ENCODE measurements at regions not wholly inside any gene's neighbourhood (a gene's known extent, or its start where the extent isn't known, plus 50 kb on each side); places are given as distances from the start of the nearest gene placed in this dataset.
"Not testable (repeated sequence)": the region's sequence is repeated elsewhere in the genome, so short reads cannot be mapped to it uniquely, and the experiment has no call there.

DNA sequence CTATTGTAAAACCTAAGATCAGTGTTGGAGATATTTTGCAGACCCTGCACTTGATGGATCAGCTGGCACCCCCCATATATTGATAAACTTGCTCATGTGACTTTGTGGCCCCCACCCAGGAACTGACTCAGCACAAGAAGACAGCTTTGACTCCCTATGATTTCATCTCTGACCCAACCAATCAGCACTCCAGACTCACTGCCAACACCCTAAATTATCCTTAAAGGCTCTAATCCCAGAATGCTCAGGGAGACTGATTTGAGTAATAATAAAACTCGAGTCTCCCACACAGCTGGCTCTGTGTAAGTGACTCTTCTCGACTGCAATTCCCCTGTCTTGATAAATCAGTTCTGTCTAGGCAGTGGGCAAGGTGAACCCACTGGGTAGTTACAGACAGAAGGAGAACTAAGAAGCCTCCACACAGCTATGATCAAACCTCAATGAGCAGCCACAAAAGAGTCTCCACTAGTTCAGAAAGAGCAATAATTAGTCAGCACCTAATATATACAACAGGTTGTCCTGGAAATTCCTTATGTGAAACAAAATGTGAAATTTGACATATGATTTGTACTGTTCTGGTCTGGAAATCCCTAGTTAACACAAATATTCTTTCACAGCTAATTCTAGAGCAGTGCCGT is 52.2 kb downstream of the ACTL7B start:
- no peak for DNase-seq

DNA sequence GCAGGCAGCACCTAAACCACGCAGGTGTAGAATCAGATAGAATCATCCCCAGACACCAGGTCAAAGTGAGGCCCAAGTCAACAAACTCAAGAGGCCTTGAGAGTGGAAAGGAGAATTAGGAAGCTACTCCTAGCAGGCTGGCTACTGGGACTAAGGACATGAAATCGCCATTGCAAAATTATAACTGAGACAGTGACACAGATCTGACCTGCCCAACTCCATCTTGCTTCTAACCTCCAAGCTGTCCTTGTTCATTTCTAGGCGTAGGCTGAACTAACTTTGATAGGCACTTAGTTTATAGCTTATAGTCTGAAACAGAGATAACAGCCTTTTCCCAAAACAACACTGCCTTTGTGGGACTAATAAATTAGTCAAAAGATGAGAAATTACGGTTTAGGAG is 52.8 kb downstream of the ACTL7B start:
- DNase-seq, result no peak

DNA sequence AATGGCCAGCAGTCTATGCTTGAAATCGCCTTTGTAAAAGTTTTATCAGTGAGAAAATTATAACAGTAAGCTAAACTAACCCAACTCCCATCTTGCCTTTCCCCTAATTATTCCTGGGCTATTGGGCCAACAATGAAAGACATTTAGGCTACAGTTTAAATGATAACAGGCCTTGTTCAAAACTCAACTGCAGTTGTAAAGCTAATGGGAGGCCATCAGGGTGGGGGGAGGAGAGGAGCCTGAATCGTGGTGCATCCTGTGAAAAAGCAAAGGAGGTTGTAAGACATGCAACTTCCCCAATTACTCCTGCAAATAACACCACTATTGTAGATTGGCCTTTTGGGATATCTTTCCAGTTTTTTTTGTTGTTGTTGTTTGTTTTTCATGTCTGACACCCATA is 53.8 kb downstream of the ACTL7B start:
- DNase-seq, result no peak

DNA sequence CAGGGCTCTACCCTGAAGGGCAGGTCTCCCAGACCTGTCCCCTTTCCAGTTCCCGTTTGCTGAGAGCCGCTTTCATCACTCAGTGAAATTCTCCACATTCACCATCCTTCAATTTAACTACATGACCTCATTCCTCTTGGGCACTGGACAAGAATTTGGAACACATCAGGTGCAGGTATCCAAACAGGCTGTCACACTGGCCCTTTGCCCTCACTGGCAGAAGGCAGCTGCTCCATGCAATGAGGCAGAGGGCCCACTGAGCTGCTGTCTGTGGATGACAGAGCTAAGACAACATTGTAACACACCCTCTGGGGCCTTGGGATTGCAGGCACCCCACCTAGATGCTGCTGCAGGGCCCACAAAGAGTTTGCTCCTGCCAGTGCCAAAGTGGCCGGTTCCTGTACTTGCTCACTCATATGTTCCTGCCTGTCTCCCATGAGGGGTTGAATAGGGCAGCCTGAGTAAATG is 55.1 kb downstream of the ACTL7B start:
- DNase-seq, result peak; percentile 38

DNA sequence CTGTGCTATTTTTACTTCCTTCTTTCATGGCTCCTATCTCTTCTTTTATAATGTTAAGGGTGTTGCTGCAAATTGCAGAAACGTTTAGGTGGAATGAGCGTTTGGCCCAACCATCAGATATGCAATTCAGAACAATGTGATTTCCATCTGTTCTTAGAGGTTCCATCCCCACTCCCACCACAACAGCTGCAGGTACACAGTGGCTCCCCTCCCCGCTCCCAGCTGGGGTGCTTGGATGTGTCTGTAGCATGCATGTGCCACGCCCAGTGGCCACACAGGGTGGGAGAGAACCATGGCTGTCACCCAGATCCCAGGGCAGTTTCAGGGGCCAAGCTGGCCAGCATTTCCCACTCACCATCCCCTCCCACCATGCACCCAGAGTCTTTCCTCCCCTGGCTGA is 62.2 kb downstream of the ACTL7B start:
- no peak for DNase-seq

DNA sequence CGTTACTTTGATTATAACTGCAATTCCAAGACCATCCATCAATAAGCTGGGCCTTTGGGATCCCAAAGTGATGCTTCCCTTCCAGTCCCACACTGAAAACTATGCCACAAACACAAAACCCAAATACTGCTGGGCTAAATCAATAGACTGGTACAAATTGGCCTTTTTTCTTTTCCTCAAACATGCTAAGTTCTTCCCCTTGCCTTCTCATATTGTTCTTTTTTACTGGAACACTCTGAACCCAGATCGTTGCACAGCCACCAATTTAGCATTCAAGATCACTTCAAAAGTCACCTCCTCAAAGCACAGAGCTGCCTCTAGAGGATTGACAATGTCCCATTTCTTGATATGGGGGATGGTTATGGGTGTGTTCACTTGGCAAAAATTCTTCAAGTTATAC is 66.0 kb downstream of the ACTL7B start:
- DNase-seq, result no peak

DNA sequence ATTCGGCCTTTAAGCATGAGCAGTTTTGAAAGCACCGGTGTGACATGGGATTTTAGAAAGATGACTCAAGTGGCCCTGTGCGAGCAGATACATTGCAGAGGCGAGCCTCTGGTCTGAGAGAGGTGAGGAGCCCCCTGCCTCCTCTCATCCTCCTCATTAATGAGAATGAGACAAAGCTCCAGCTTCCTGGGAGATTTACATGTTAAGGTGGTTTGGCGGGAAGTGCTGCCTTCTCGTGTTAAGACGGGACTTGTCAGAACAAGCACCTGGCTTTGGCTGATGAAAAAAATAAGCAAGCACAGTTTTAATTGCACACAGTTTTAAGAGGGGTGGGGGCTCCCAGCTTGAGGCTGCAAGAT is 68.1 kb downstream of the ACTL7B start:
- DNase-seq, result no peak

DNA sequence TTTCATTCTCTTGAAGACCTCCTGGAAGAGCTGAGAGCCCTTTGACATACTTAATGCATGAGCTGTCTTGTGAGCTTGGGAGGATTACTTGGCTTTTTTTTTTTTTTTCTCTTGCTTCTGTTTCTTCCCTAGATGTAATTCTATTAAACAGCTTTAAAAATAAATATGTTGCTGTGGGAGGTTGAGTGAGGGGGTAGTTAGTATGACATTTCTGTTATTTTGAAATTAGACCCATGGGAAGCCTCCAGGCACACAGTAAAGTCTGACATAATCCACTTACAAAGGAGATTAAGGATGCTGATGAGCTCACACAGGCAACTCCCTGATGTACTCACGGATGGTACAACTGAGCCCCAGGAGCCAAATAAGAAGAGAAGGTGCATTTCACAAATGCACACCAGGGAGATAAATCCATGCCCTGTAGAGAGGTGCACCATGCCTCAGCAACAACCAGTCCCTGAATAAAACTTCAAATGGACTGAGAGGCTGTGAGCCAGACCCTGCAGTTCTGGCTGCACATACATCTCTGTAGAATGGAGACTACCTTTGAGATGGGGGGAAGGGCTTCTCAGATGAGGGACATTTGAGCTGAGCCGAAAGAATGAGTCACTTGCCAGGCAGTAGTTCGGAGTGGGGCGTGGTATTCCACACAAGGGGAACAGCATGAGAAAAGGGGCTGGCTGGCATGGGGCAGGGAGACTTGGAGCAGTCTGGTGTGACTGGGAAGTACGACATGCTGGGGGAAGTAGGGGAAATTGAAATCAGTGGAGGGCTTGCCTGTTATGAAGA is 68.7 kb downstream of the ACTL7B start:
- DNase-seq, result peak; percentile 47

DNA sequence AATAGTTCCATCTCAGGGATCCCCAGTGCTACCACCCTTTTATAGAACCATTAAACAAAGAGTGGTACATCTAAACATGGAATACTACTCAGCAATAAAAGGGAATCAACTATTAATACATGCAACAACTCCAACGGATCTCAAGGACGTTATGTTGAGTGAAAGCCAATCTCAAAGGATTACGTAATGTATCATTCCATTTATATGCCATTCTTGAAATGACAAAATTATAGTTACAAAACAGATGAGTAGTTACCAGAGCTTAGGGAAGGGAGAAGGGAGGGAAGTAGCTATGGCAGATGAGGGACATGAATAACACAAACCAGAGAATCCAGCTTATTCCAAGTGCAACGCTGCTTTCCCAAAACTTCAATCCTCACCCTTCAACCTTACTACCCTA is 69.5 kb downstream of the ACTL7B start:
- no peak for DNase-seq

DNA sequence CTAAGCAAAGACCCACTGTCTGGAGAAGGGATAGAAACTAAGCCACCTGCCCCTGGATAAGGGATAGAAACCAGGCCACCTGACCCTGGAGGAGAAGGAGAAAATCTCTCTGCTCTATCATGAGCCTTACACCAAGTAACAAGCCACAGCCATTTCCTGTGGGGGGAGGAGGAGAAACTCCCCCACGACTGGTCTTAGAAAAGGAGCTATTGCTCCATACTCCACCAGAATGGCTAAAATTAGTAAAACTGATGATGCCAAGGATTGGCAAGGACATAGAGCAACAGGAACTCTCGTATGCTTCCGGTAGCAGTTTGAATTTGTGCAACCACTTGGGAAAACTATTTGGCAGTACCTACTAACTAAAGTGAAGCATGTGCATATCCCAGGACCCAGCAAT is 70.8 kb downstream of the ACTL7B start:
- DNase-seq, result no peak

DNA sequence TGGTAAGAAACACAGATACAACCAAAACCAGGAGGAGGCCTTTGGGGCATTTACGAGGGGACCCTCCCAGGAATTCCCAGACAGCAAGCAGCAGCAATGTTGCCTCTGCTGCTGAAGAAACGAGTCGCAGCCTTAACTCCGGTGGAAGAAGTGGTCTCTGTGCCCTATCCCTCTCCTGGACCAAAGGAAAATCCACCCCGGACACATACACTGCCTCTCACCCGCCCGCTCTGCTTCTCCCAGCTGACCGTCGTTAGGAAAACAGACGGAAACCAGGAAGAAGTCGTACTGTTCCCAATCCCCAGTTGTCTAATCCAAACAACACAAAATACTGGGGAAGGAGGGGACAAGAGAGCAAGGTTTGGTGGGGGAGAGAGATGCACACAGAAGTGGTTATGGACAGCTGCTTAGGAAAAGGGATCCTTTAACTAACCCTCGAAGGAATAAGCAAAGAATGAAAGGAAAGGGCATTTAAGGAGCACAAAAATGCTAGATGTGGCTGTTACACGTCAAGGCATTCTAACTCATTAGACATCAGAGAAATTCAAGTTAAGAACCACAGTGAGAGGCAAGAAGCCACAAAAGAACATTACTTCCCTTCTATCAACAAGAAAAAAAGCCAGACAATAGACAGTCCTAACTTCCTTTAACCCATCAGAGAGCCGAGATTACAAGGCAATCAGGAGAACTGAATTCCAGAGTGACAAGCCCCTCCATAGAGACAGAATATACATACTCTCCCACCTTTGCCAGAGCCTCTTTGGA is 71.9 kb downstream of the ACTL7B start:
- DNase-seq, result no peak

DNA sequence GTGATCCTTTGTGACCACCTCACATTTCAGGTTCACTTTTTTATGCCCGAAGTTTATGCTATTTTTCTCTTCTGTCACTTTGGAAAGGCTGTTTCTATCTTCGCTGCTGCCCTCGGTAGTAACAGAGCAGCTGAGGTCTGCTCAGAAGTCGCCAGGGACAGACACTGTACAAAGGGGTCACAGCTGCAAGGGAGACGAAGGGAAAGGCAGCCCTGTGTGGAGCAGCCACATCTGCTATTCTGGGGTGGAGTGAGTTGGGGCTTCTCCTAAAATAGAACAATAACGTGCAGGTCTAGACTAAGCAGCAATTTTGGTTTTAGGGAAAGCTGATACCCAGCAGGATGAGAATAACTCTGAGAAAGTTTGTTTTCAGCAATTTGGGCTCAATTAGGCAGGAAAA is 72.5 kb downstream of the ACTL7B start:
- DNase-seq, result no peak

DNA sequence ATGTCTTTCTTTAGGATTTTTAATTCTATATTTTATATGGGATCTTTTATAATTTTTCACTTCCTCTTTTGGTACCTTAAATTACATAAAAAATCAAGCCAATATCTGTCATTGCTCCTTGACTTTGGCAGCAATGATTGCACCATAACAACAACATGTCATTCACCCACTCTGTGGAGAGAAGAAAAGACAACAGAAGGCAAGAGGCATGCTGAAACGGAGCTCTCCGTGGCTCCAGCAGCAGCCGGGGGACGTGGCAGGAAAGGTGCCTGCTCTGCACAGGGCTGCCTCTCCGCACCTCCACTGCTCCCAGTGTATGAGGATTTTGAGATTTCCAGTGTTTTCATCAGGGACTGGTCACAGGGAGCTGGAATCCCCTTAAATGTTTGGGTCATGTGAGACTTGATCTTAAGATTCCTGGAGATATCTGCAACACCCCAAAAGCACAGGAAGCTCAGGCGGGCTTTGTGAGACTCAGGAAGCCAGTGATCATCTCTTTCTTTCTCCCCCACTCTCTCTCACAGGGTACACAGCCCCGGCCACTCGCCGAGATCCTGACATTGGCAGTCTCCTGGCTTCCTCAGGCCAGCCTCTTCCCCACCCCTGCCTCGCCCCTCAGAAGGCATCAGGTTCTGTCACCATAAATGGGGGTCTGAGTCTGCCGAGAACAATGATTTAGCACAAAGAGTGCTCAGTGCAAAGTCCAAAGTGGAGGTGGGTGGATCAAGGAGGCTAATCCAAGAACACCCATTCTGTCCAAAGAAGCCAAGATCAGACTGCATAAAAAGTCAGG is 74.6 kb downstream of the ACTL7B start:
- no peak for DNase-seq

DNA sequence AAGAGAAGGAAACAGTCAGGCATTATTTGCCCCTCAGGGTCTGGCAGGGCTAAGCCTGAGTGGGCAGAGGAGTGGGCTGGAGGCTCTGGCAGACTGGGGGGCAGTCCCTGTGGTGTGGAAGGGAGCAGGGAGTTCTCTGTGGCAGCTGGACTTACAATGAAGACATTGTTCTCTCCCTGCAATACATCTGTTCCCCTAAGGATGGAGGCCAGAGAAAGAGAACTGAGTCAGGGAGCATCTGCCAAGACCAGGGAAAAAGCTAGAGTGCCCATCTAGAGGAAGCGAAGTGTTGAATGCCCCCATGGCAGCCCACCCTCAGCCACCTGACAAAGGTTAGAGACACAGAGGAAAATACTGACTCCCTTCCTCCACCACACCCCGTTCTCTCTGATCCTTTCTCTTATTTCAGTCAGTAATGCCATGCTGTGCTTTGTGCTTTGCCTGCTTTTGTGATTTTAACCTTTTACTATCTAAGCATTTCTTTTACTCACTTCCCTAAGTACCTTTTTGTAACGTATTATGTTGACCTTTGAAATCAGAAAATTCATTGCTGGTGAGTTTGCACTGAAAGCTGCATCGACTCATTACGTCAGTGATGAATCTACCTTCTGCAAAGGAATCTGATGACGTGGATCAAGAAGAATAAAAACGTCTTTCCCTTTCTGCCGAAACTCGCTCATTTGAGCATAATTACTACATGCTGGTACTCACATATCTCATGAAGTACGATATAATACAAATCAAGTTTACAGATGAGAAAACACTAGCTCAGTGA is 76.0 kb downstream of the ACTL7B start:
- DNase-seq, result peak; percentile 27

DNA sequence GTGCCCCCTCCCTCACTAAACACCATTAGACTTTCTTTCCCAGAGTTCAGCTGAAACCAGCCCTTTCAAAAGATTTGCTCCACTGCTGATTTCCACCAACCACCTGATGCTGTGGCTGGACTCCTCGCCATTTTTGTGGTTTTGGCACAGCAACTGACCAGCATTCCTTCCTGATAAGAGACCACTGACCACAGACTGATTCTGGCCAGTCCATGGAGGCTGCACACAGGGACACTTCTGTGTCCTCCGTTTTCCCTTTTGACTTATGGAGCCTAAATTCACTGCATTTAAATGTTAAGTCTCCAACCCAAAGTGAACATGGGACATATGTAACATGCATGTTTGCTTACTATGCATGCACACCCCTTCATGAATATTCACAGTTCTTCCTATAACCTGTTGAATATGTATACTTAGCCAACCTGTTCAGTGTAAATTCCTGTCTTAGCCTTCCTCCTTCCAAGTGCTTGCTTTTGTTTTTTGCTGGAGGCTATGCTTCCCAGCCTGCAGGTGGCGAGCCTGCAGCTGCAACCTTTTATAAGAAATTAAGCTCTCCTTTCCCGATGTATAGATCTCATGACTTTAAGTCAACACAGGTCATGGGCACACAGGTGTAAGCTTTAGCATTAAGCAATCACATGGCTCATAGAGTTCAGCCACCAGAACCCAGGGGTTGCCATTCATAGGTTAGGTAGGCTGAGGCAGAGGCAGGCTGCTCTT is 78.7 kb downstream of the ACTL7B start:
- no peak for DNase-seq

DNA sequence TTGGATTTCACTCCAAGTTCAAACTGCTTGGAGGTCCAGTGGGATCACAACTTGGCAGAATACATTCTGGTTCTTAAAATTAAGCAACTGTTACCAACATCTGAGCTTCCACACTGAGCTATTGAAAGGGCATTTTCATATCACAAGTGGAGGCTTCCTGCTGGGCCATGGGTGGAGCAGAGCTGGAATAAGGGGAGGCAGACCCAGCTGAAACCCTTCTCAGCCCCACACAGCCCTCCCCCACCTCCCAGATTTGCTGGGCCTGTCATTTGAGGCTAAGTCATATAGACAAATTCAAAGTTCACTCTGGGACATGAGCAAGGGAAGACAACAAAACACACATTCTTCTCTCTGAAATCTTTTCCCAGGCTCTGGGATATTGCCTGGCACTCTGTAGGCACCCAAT is 79.9 kb downstream of the ACTL7B start:
- peak; percentile 45 for DNase-seq

DNA sequence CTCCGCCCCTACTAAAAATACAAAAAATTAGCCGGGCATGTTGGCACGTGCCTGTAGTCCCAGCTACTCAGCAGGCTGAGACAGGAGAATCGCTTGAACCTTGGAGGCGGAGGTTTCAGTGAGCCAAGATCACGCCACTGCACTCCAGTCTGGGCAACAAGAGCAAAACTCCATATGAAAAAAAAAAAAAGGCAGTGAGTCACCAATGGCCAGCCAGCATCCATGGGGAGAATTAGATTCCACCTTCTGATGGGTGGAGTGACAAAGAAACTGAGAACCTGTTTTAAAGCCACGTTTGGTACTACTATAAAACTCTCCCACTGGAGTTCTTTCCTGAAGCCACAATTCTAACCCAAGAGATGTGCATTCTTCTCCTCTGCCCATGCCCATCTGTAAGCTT is 81.7 kb downstream of the ACTL7B start:
- DNase-seq, result not testable (repeated sequence)

DNA sequence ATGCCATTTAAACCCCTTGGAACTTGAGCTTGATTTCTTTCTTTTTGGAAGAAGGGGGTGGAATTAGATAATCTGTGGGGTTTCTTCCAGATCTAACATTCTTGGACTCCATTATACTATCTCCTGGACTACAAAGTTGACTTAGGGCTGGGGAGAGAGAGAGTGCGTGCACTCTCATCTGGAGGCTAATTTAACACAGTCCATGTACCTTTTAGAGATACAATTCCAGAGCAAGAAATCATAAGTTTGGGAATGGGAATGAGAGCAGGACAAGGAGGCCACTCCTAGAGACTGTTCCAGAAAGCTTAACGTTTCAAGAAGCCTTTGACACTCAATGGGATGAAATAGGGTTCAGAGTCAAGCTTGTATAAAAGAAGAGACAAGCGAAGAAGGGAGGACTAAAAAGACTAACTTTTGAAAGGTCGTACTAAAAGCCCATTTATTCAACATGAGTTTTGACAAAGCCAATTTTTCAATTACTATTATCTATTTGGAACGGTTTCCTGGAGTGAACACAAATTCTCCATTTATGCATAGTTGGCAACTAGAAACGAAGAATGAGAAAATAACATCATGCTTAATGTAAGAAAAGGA is 83.4 kb downstream of the ACTL7B start:
- no peak for DNase-seq

DNA sequence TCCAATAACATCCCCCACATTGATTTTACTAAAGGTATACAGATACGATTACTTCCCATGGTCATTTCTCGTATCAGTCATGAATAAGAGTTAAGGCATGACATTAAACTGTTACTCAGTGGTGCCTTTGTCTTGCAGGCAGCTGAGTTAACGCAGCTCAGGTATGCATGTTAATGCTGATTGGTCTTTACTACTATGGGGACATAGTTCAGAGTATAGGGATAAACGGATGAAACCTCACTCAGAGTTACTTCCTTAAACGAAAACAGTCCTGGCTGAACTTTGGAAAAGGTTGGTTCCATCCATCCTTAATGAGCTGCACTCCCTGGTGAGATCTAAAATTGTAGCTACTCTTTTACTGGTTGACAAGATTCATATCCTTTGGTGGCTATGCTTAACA is 87.0 kb downstream of the ACTL7B start:
- no peak for DNase-seq

DNA sequence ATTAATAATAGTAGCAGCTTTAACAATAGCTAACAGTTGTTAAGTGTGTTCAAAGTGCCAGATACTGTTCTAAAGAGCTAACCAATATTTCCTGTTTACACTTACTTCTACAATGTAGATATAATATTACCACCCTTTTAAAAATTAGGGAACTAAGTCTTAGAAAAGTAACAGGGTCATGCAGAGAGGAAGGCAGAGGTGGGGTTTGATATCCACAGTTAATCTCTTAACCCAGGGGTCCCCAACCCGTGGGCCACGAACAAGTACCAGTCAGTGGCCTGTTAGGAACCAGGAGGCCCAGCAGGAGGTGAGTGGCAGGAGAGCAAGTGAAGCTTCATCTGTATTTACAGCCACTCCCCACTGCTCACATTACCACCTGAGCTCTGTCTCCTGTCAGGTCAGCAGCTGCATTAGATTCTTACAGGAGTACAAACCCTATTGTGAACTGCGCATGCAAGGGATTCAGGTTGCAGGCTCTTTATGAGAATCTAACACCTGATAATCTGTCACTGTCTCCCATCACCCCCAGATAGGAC is 89.1 kb downstream of the ACTL7B start:
- DNase-seq, result no peak

DNA sequence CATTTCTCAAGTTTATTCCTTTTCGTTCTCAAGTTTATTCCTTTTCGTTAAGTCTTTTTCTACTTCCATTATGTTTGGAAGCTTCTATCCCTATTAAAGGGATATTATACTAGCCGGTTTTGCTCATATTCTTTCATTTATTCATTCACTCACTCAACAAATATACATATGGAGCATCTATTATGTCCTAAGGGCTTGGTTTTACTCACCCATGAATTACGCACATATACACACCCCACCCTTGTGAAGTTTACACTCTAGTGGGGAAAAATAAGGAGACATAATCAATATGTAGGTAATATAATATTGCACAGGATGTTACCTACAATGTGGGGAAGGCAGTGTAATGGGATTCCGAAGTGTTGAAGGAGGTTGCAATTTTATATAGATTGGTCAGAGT is 90.5 kb downstream of the ACTL7B start:
- no peak for DNase-seq

Measured in retina (tissue), 1 donor.